Stimulated activated naive CD8-positive, alpha-beta T cell treated with anti-CD3 and anti-CD28 coated beads, Interleukin-15, Interleukin-2, amounts not matched to agents 100 ng/mL and 50 ng/mL, for 24 hours (primary cell): ENCODE measurements at regions not wholly inside any gene's neighbourhood (a gene's known extent, or its start where the extent isn't known, plus 50 kb on each side); places are given as distances from the start of the nearest gene placed in this dataset.

Source experiments
- H3K27ac Mint-ChIP-seq: one replicate; pipeline ENCODE4 v1.8.0; 2021; ENCODE audit warnings: mild to moderate bottlenecking, mixed read lengths
- H3K27me3 Mint-ChIP-seq: one replicate; pipeline ENCODE4 v1.8.0; 2021; ENCODE audit warnings: mixed read lengths
- H3K36me3 Mint-ChIP-seq: one replicate; pipeline ENCODE4 v1.8.0; 2021; ENCODE audit warnings: low read depth, mixed read lengths
- H3K4me1 Mint-ChIP-seq: one replicate; pipeline ENCODE4 v1.8.0; 2021; ENCODE audit warnings: low read depth, mixed read lengths
- H3K4me3 Mint-ChIP-seq: one replicate; pipeline ENCODE4 v1.8.0; 2021; ENCODE audit warnings: mild to moderate bottlenecking, mixed read lengths
- H3K9me3 Mint-ChIP-seq: one replicate; pipeline ENCODE4 v1.8.0; 2021; ENCODE audit warnings: mixed read lengths

GRCh38 chr2:106969777-106970176, 83.8 kb upstream of the ST6GAL2 start:
- Mint-ChIP-seq H3K27me3 (peaks cover 3% of the 10 kb centered on the region), H3K9me3 (peaks cover 9% of the 10 kb centered on the region), H3K36me3 (no peaks in the 10 kb centered on the region), H3K4me1 (no peaks in the 10 kb centered on the region), H3K27ac (no peak overlapping the region), H3K4me3 (no peak overlapping the region)

GRCh38 chr2:106970471-106971261, 84.7 kb upstream of the ST6GAL2 start:
- no peaks in the 10 kb centered on the region for H3K4me1 Mint-ChIP-seq
- H3K4me3 Mint-ChIP-seq = no peak overlapping the region
- no peak overlapping the region for H3K27ac Mint-ChIP-seq
- no peaks in the 10 kb centered on the region for H3K36me3 Mint-ChIP-seq
- peaks cover 3% of the 10 kb centered on the region for H3K27me3 Mint-ChIP-seq
- H3K9me3 Mint-ChIP-seq = peaks cover 9% of the 10 kb centered on the region

- no peaks in the 10 kb centered on the region for H3K4me1 Mint-ChIP-seq
- H3K36me3 Mint-ChIP-seq = no peaks in the 10 kb centered on the region
- no peak overlapping the region for H3K4me3 Mint-ChIP-seq
- H3K27ac Mint-ChIP-seq = no peak overlapping the region
- H3K27me3 Mint-ChIP-seq = no peaks in the 10 kb centered on the region
- peaks cover 5% of the 10 kb centered on the region for H3K9me3 Mint-ChIP-seq
Measured at GRCh38 chr2:106972782-106973181, 86.8 kb upstream of the ST6GAL2 start.

DNA sequence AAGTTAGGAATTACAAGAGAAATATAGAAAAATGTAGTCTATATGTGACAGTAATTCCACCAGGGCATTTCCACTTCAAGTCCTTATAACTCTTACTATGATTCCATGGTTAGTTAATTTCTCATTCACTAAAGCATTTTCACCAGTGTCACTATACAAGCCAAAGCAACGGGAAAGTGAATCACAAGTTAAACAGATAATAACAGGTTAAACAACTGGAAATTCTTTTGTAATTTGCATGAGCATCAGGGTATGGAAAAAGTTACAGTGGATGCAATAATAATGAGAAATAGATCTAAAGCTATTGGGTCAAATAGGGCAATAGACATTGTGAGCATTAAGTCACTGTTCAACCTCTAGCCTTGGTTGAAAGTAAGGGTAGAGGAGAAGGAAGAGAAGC, 88.9 kb upstream of the ST6GAL2 start:
- H3K27ac Mint-ChIP-seq = no peak overlapping the region
- no peaks in the 10 kb centered on the region for H3K36me3 Mint-ChIP-seq
- no peaks in the 10 kb centered on the region for H3K4me1 Mint-ChIP-seq
- H3K4me3 Mint-ChIP-seq = no peak overlapping the region
- H3K9me3 Mint-ChIP-seq = peaks cover 2% of the 10 kb centered on the region
- H3K27me3 Mint-ChIP-seq = no peaks in the 10 kb centered on the region

DNA sequence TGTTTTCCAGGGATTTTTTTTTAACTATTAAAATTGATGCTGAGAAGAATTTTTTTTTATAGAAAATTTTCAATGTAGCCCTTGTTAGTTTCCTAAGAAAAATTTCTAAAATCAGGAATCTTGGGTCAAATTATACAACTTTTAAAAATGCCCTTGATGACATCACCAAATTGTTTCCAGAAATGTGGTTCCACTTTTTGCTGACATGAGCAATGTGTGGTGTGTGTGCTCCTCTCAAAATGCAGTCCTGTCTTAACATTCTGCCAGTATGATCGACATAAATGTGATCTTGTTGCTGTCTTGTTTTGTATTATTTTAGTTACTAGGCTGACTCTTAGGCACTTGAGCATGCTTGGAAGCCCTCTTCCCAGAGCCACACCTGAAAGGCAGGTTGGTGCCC, 89.7 kb upstream of the ST6GAL2 start:
- no peaks in the 10 kb centered on the region for H3K36me3 Mint-ChIP-seq
- no peaks in the 10 kb centered on the region for H3K9me3 Mint-ChIP-seq
- H3K4me3 Mint-ChIP-seq = no peak overlapping the region
- no peaks in the 10 kb centered on the region for H3K27me3 Mint-ChIP-seq
- H3K27ac Mint-ChIP-seq = no peak overlapping the region
- no peaks in the 10 kb centered on the region for H3K4me1 Mint-ChIP-seq

GRCh38 chr2:106976548-106976947, 90.6 kb upstream of the ST6GAL2 start:
- Mint-ChIP-seq H3K4me1 (no peaks in the 10 kb centered on the region), H3K36me3 (no peaks in the 10 kb centered on the region), H3K27ac (no peak overlapping the region), H3K9me3 (no peaks in the 10 kb centered on the region), H3K27me3 (no peaks in the 10 kb centered on the region), H3K4me3 (no peak overlapping the region)

DNA sequence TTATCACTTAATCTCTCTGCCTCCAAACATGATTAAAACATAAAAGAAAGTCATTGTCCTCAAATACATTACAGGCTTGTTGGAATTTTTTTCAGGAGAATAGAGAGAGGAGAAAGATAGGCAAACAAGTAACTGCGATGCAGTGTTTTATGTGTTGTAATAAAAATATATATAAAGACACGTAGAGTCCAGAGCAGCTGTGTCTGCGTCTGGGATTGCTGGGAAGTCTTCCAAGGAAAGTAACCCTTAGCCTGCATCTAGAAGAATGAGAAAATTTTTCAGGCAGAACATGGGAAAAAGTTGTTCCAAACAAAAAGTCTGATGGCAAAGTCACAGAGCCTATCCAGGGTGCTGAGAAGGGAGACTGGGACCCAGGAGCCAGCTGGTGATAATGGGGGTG, 91.8 kb upstream of the ST6GAL2 start:
- H3K36me3 Mint-ChIP-seq = no peaks in the 10 kb centered on the region
- H3K4me1 Mint-ChIP-seq = no peaks in the 10 kb centered on the region
- no peak overlapping the region for H3K4me3 Mint-ChIP-seq
- no peak overlapping the region for H3K27ac Mint-ChIP-seq
- H3K27me3 Mint-ChIP-seq = no peaks in the 10 kb centered on the region
- no peaks in the 10 kb centered on the region for H3K9me3 Mint-ChIP-seq

GRCh38 chr2:106978647-106979046, 92.7 kb upstream of the ST6GAL2 start:
- H3K36me3 Mint-ChIP-seq = no peaks in the 10 kb centered on the region
- no peaks in the 10 kb centered on the region for H3K27me3 Mint-ChIP-seq
- no peak overlapping the region for H3K27ac Mint-ChIP-seq
- no peaks in the 10 kb centered on the region for H3K9me3 Mint-ChIP-seq
- no peak overlapping the region for H3K4me3 Mint-ChIP-seq
- no peaks in the 10 kb centered on the region for H3K4me1 Mint-ChIP-seq

GRCh38 chr2:106981491-106981890, 95.5 kb upstream of the ST6GAL2 start:
- Mint-ChIP-seq H3K36me3 (no peaks in the 10 kb centered on the region), H3K4me3 (no peak overlapping the region), H3K27me3 (no peaks in the 10 kb centered on the region), H3K9me3 (peaks cover 4% of the 10 kb centered on the region), H3K27ac (no peak overlapping the region), H3K4me1 (no peaks in the 10 kb centered on the region)

- H3K36me3 Mint-ChIP-seq = no peaks in the 10 kb centered on the region
- H3K27me3 Mint-ChIP-seq = no peaks in the 10 kb centered on the region
- no peaks in the 10 kb centered on the region for H3K4me1 Mint-ChIP-seq
- no peak overlapping the region for H3K4me3 Mint-ChIP-seq
- H3K9me3 Mint-ChIP-seq = peaks cover 4% of the 10 kb centered on the region
- H3K27ac Mint-ChIP-seq = no peak overlapping the region
Measured at GRCh38 chr2:106982350-106982749, 96.4 kb upstream of the ST6GAL2 start.

DNA sequence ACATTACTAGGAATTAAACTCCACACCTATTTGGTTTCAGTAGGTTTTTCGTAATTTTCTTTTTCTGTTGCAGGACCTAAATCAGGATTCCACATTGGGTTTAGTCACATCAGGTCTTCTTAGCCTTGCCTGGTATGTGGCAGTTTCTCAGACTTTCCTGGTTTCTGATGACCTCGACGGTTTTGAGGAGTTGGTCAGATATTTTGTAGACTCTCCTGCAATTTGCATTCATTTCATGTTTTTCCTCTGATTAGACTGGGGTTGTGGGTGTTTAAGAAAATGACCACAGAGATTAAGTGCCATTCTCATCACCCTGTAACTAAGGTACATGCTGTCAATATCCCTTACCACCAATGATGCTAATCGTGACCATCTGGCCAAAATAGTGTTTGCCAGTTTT, 97.3 kb upstream of the ST6GAL2 start:
- Mint-ChIP-seq H3K27me3 (no peaks in the 10 kb centered on the region), H3K9me3 (peaks cover 4% of the 10 kb centered on the region), H3K4me3 (no peak overlapping the region), H3K27ac (no peak overlapping the region), H3K36me3 (no peaks in the 10 kb centered on the region), H3K4me1 (no peaks in the 10 kb centered on the region)

DNA sequence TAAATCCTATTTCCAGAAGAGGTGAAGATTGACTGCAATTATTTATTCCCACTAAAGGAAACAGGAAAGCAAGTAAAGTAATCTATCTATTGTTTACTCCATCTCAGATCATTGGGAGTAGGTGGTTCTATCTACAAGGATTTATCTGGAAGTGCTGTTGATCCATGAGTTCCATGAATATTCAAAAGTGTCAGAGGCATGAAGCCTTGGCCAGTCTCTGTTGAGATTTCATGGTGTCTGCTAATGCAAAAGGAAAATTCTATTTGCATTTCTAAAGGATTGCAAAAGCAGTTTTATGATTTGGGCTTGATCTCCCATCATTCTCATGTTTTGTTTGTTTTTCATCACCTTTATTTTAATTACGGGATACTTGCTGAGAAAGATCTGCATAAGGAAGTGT, 102.4 kb upstream of the ST6GAL2 start:
- peaks cover 4% of the 10 kb centered on the region for H3K9me3 Mint-ChIP-seq
- H3K27me3 Mint-ChIP-seq = no peaks in the 10 kb centered on the region

GRCh38 chr2:106990297-106990696, 104.3 kb upstream of the ST6GAL2 start:
- Mint-ChIP-seq H3K36me3 (no peaks in the 10 kb centered on the region), H3K27ac (no peak overlapping the region), H3K27me3 (no peaks in the 10 kb centered on the region), H3K4me3 (no peak overlapping the region), H3K9me3 (peaks cover 4% of the 10 kb centered on the region), H3K4me1 (no peaks in the 10 kb centered on the region)

More for the DNA sequence above, 102.4 kb upstream of the ST6GAL2 start:
- H3K4me3 Mint-ChIP-seq = no peak overlapping the region
- no peaks in the 10 kb centered on the region for H3K36me3 Mint-ChIP-seq
- H3K27ac Mint-ChIP-seq = no peak overlapping the region
- H3K4me1 Mint-ChIP-seq = no peaks in the 10 kb centered on the region

DNA sequence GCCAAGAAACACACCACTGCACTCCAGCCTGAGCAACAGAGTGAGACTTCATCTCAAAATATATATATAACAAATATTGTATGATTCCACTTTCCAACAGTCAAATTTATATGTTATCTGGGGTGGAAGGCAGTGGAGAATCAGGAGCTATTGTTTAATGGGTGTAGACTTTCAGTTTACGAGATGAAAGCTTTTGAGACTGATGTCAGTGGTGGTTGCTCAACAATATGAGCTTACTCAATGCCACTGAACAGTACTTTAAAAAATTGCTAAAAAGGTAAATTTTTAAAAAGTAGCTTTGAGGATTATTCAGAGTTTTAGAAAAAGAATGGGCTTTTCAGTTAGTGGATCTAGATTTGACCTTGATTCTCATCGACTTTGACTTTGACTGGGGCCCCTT, 105.9 kb upstream of the ST6GAL2 start:
- Mint-ChIP-seq H3K9me3 (peaks cover 4% of the 10 kb centered on the region), H3K27ac (no peak overlapping the region), H3K4me1 (no peaks in the 10 kb centered on the region), H3K4me3 (no peak overlapping the region), H3K36me3 (no peaks in the 10 kb centered on the region), H3K27me3 (no peaks in the 10 kb centered on the region)

DNA sequence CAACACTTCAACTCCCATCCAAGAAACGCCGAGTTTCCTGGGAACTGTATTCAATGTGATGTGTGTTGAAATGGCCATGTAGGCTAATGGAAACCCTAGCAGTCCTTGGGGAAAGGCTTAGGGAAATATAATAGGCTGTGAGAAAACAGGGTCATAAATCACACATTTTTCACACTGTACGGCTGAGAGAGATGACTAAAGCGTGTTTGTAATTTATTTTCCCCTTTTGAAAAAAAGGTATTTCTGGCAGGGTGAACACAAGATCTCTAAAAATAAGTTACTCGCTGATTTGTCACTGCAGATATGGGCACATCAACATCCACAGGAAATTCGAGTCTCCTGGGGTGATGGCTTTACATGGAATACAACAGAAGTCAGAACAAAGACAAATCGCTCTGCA, 109.6 kb upstream of the ST6GAL2 start:
- H3K36me3 Mint-ChIP-seq = no peaks in the 10 kb centered on the region
- H3K27me3 Mint-ChIP-seq = no peaks in the 10 kb centered on the region
- H3K4me1 Mint-ChIP-seq = no peaks in the 10 kb centered on the region
- no peak overlapping the region for H3K4me3 Mint-ChIP-seq
- H3K9me3 Mint-ChIP-seq = peaks cover 4% of the 10 kb centered on the region
- no peak overlapping the region for H3K27ac Mint-ChIP-seq

DNA sequence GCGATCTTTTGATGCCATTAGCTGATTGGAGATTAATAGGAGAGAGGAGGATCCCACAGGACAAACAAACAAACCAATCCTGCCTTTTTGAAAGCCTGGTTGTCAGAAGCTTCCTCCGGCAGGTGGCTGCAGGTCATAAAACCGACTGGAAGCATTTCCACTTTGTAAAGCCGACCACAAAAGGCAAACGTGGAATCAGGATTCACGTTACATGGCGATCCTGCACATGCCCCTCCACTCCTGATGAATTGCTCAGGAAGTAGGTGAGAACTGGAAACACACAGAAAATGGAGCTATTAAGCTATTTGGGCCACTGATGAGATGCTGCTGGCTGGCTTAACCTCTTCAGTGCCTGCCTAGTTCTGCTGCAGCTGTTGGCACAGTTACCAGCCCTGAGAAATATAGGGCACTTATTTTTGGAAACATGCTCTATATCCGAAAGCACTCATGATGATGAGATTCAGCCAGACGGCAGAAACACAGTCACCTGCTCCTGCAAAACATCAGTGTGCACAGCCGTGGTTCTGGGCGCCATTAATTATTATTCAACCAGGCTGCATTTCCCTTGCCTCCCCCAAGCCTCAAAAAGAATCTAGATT, 110.3 kb upstream of the ST6GAL2 start:
- H3K27me3 Mint-ChIP-seq = no peaks in the 10 kb centered on the region
- H3K27ac Mint-ChIP-seq = no peak overlapping the region
- H3K9me3 Mint-ChIP-seq = peaks cover 4% of the 10 kb centered on the region
- H3K4me3 Mint-ChIP-seq = no peak overlapping the region
- H3K4me1 Mint-ChIP-seq = no peaks in the 10 kb centered on the region
- H3K36me3 Mint-ChIP-seq = no peaks in the 10 kb centered on the region
